HepG2 (cell line): ENCODE measurements at regions not wholly inside any gene's neighbourhood (a gene's known extent, or its start where the extent isn't known, plus 50 kb on each side); places are given as distances from the start of the nearest gene placed in this dataset.
A peak's percentile ranks its signal among the peaks of the same experiment; 100 is the strongest.

Source experiments
- BRCA1 ChIP-seq: sonication (generic); formaldehyde crosslinking; IDR thresholded peaks from 2 replicates; pipeline ENCODE4 v1.4.0; 2020; ENCODE audit warnings: missing genetic modification reagents
- HNRNPH1 ChIP-seq: fragments of 200-400 bp; formaldehyde crosslinking; optimal IDR thresholded peaks from 2 replicates; pipeline ENCODE3; 2017; ENCODE audit warnings: mild to moderate bottlenecking, low read depth, low read length
- NFKBIZ ChIP-seq: IDR thresholded peaks from 2 replicates; pipeline ENCODE4 v1.6.1; 2018; ENCODE audit warnings: missing genetic modification reagents, missing compliant biosample characterization
- SALL2 ChIP-seq: sonication (generic); formaldehyde crosslinking; IDR thresholded peaks from 2 replicates; pipeline ENCODE4 v1.8.1; 2023; ENCODE audit warnings: mild to moderate bottlenecking, missing genetic modification reagents, inconsistent platforms
- SIX1 ChIP-seq: sonication (generic); formaldehyde crosslinking; IDR thresholded peaks from 2 replicates; pipeline ENCODE4 v1.4.0; 2020; ENCODE audit warnings: missing genetic modification reagents, borderline replicate concordance
- SMYD3 ChIP-seq: sonication (generic); formaldehyde crosslinking; IDR thresholded peaks from 2 replicates; pipeline ENCODE4 v1.8.1; 2023; ENCODE audit warnings: mild to moderate bottlenecking, missing genetic modification reagents
- SOX6 ChIP-seq, 2 experiments: fragments of 450-650 bp in 1 of 2; sonication (generic) in 1 of 2; formaldehyde crosslinking in 1 of 2; IDR thresholded peaks; 2 replicates each; pipeline versions ENCODE4 v1.4.0 to v1.6.1; 2017 to 2020; ENCODE audit warnings: antibody characterized with exemption in 1 of 2, mild to moderate bottlenecking in 1 of 2, missing genetic modification reagents in 1 of 2
- ZC3H13 ChIP-seq: sonication (generic); formaldehyde crosslinking; IDR thresholded peaks from 2 replicates; pipeline ENCODE4 v1.8.1; 2023; ENCODE audit warnings: mild to moderate bottlenecking, missing genetic modification reagents, moderate library complexity
- ZNF207 ChIP-seq: fragments of 450-650 bp; IDR thresholded peaks from 2 replicates; pipeline ENCODE4 v1.6.1; 2016; ENCODE audit warnings: antibody characterized with exemption, borderline replicate concordance
- ZNF296 ChIP-seq: sonication (generic); formaldehyde crosslinking; conservative IDR thresholded peaks from 2 replicates; pipeline ENCODE4 v1.5.0; 2020; ENCODE audit warnings: mild to moderate bottlenecking, missing genetic modification reagents
- ZNF562 ChIP-seq: sonication (generic); formaldehyde crosslinking; IDR thresholded peaks from 2 replicates; pipeline ENCODE4 v1.8.0; 2022; ENCODE audit warnings: missing genetic modification reagents, borderline replicate concordance
- TF ChIP-seq, protein P1 (sequence below): sonication (generic); formaldehyde crosslinking; IDR thresholded peaks from 2 replicates; pipeline ENCODE4 v1.4.0; 2020; ENCODE audit warnings: missing genetic modification reagents
- TF ChIP-seq, protein P2 (sequence below): sonication (generic); formaldehyde crosslinking; IDR thresholded peaks from 2 replicates; pipeline ENCODE4 v1.4.0; 2020; ENCODE audit warnings: mild to moderate bottlenecking, missing genetic modification reagents
- TF ChIP-seq, protein P3 (sequence below): sonication (generic); formaldehyde crosslinking; IDR thresholded peaks from 2 replicates; pipeline ENCODE4 v1.8.0; 2022; ENCODE audit warnings: mild to moderate bottlenecking, missing genetic modification reagents, moderate library complexity
- TF ChIP-seq, protein P4 (sequence below): sonication (generic); formaldehyde crosslinking; IDR thresholded peaks from 2 replicates; pipeline ENCODE4 v1.4.0; 2020; ENCODE audit warnings: mild to moderate bottlenecking, missing genetic modification reagents
- TF ChIP-seq, protein P5 (sequence below): sonication (generic); formaldehyde crosslinking; IDR thresholded peaks from 2 replicates; pipeline ENCODE4 v1.8.0; 2023; ENCODE audit warnings: mild to moderate bottlenecking, missing genetic modification reagents

DNA sequence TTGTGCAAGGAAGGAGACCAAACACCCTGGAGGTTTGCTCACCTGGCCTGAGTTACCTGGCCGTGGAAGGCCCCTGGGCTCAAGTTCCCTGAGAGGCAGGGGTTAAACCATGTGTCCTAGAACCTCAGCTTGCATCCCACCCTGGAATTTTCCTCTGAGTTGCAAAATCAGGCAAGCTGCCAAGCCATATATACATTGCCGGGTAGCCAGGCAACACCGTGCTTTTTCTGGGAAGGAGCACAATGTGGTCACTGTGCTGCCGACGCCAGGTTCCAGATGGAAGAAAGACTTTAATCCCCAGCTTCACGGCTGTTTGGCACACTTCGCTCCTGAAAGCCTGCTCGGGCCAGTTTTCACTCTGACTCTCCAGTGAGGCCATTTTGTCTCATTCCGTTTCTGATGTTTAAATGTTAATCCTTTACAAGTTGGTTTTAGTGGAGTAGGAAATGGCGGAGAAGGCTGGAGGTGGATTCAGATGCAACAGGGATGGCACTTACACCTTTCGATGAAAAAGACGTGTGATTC is 60.1 kb upstream of the PEG3 start (continued):
- TF ChIP-seq, protein P1, sequence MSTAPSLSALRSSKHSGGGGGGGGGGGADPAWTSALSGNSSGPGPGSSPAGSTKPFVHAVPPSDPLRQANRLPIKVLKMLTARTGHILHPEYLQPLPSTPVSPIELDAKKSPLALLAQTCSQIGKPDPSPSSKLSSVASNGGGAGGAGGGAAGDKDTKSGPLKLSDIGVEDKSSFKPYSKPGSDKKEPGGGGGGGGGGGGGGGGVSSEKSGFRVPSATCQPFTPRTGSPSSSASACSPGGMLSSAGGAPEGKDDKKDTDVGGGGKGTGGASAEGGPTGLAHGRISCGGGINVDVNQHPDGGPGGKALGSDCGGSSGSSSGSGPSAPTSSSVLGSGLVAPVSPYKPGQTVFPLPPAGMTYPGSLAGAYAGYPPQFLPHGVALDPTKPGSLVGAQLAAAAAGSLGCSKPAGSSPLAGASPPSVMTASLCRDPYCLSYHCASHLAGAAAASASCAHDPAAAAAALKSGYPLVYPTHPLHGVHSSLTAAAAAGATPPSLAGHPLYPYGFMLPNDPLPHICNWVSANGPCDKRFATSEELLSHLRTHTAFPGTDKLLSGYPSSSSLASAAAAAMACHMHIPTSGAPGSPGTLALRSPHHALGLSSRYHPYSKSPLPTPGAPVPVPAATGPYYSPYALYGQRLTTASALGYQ (CRISPR knock-in tag): peak; percentile 85
- TF ChIP-seq ZNF296 (CRISPR knock-in tag) (no peak), ZNF207 (no peak), SALL2 (CRISPR knock-in tag) (peak; percentile 61; the same call in 1 of the 2 replicates), SIX1 (CRISPR knock-in tag) (peak; percentile 69; the same call in 1 of the 2 replicates), HNRNPH1 (no peak), ZNF562 (CRISPR knock-in tag) (no peak), SOX6 (IDR thresholded peaks at IDR 0.05) (no peak), SOX6 (CRISPR knock-in tag; IDR thresholded peaks at IDR 0.05) (peak; percentile 89), SMYD3 (CRISPR knock-in tag) (peak; percentile 83; the same call in 1 of the 2 replicates), NFKBIZ (CRISPR knock-in tag) (peak; percentile 99), BRCA1 (CRISPR knock-in tag) (peak; percentile 72), ZC3H13 (peak; percentile 83)
- TF ChIP-seq, protein P2, sequence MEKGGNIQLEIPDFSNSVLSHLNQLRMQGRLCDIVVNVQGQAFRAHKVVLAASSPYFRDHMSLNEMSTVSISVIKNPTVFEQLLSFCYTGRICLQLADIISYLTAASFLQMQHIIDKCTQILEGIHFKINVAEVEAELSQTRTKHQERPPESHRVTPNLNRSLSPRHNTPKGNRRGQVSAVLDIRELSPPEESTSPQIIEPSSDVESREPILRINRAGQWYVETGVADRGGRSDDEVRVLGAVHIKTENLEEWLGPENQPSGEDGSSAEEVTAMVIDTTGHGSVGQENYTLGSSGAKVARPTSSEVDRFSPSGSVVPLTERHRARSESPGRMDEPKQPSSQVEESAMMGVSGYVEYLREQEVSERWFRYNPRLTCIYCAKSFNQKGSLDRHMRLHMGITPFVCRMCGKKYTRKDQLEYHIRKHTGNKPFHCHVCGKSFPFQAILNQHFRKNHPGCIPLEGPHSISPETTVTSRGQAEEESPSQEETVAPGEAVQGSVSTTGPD (CRISPR knock-in tag): peak; percentile 85
- TF ChIP-seq, protein P3, sequence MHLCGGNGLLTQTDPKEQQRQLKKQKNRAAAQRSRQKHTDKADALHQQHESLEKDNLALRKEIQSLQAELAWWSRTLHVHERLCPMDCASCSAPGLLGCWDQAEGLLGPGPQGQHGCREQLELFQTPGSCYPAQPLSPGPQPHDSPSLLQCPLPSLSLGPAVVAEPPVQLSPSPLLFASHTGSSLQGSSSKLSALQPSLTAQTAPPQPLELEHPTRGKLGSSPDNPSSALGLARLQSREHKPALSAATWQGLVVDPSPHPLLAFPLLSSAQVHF: 0 out of 2 replicates have a peak, but pooled peaks have one; percentile 36
- TF ChIP-seq, protein P4, sequence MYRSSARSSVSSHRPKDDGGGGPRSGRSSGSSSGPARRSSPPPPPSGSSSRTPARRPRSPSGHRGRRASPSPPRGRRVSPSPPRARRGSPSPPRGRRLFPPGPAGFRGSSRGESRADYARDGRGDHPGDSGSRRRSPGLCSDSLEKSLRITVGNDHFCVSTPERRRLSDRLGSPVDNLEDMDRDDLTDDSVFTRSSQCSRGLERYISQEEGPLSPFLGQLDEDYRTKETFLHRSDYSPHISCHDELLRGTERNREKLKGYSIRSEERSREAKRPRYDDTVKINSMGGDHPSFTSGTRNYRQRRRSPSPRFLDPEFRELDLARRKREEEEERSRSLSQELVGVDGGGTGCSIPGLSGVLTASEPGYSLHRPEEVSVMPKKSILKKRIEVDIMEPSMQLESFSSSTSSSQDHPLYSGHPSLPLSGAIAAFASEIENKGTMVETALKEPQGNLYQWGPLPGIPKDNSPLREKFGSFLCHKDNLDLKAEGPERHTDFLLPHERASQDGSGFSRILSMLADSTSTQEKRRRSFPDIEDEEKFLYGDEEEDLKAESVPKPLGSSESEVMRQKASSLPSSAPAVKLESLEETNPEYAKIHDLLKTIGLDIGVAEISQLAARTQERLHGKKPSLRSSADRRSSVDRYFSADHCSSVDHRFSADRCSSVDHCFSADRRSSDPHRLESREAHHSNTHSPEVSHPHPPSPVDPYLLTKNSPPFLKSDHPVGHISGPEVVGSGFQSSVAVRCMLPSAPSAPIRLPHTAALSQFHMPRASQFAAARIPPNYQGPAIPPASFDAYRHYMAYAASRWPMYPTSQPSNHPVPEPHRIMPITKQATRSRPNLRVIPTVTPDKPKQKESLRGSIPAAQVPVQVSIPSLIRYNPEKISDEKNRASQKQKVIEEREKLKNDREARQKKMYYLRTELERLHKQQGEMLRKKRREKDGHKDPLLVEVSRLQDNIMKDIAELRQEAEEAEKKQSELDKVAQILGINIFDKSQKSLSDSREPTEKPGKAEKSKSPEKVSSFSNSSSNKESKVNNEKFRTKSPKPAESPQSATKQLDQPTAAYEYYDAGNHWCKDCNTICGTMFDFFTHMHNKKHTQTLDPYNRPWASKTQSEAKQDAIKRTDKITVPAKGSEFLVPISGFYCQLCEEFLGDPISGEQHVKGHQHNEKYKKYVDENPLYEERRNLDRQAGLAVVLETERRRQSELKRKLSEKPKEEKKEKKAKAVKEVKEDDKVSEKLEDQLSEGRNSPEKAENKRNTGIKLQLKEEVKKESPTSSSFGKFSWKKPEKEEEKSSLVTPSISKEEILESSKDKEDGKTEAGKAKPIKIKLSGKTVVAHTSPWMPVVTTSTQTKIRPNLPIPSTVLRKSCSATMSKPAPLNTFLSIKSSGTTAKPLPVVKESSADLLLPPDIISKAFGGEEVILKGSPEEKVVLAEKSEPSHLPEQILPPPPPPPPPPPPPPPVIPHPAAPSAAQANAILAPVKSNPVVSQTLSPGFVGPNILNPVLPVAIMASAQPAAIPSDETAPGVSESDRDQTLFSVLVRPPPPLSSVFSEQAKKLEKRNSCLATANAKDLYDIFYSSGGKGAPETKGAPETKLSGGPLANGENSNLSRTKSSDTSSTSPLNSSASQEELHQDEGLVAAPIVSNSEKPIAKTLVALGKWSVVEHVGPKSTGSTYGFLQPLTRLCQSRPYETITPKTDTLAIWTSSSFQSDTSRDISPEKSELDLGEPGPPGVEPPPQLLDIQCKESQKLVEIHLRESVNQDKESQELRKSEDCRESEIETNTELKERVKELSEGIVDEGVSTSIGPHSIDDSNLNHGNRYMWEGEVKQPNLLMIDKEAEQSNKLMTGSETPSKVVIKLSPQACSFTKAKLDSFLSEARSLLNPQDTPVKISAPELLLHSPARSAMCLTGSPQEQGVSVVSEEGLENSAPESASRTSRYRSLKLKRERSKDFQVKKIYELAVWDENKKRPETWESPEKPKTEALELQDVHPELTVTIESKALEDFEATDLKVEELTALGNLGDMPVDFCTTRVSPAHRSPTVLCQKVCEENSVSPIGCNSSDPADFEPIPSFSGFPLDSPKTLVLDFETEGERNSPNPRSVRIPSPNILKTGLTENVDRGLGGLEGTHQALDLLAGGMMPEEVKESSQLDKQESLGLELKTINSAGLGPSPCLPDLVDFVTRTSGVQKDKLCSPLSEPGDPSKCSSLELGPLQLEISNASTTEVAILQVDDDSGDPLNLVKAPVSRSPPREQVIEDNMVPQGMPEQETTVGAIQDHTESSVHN (CRISPR knock-in tag): peak; percentile 84; the same call in 1 of the 2 replicates
- TF ChIP-seq, protein P5, sequence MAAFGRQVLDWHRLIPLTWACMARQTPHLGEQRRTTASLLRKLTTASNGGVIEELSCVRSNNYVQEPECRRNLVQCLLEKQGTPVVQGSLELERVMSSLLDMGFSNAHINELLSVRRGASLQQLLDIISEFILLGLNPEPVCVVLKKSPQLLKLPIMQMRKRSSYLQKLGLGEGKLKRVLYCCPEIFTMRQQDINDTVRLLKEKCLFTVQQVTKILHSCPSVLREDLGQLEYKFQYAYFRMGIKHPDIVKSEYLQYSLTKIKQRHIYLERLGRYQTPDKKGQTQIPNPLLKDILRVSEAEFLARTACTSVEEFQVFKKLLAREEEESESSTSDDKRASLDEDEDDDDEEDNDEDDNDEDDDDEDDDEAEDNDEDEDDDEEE (CRISPR knock-in tag): 0 out of 2 replicates have a peak, but pooled peaks have one; percentile 65
